Hepatocyte (in vitro differentiated cells): ENCODE measurements at regions not wholly inside any gene's neighbourhood (a gene's known extent, or its start where the extent isn't known, plus 50 kb on each side); places are given as distances from the start of the nearest gene placed in this dataset.

Experiments used
- EZH2 ChIP-seq: fragments of 200-600 bp; sonication (generic); IDR thresholded peaks from 2 replicates; pipeline ENCODE4 v1.6.1; 2016; ENCODE audit warnings: antibody characterized with exemption, mild to moderate bottlenecking, borderline replicate concordance
- TF ChIP-seq, protein P1 (sequence below): fragments of 200-600 bp; sonication (generic); IDR thresholded peaks from 2 replicates; pipeline ENCODE4 v1.5.1; 2016; ENCODE audit warnings: antibody characterized with exemption, mild to moderate bottlenecking; ENCODE audit not compliant: poor library complexity

DNA sequence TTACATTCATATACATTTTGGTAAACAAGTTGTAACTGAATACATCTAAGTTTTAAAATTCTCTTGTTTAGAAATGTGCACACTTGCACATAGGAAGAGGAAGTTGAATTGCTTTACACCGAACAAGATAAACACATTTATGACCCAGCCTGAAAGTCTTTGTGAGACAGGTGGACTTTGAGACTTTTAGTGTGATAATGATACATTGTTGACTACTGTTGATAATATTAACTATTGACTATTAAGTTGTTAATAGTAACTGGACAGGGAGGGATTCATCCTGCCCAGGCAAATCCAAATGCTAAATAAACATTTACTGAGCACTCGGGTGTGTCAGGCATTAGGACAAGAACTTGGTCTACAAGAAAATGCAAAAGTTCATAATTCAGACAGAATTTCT is 68.0 kb downstream of the AVPR1A start:
- no peak for TF ChIP-seq EZH2
- TF ChIP-seq, protein P1, sequence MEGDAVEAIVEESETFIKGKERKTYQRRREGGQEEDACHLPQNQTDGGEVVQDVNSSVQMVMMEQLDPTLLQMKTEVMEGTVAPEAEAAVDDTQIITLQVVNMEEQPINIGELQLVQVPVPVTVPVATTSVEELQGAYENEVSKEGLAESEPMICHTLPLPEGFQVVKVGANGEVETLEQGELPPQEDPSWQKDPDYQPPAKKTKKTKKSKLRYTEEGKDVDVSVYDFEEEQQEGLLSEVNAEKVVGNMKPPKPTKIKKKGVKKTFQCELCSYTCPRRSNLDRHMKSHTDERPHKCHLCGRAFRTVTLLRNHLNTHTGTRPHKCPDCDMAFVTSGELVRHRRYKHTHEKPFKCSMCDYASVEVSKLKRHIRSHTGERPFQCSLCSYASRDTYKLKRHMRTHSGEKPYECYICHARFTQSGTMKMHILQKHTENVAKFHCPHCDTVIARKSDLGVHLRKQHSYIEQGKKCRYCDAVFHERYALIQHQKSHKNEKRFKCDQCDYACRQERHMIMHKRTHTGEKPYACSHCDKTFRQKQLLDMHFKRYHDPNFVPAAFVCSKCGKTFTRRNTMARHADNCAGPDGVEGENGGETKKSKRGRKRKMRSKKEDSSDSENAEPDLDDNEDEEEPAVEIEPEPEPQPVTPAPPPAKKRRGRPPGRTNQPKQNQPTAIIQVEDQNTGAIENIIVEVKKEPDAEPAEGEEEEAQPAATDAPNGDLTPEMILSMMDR = no peak
